Natural killer cell (primary cell): ENCODE measurements at regions not wholly inside any gene's neighbourhood (a gene's known extent, or its start where the extent isn't known, plus 50 kb on each side); places are given as distances from the start of the nearest gene placed in this dataset.

Experiments
- ATAC-seq, 3 donors: fragments of 150-1000 bp in 2 of 3; fragments of 200-7000 bp in 1 of 3; cut with Tn5 transposase; 1 replicate in 1 of 3; 2 replicates in 2 of 3; pipeline ENCODE4 v1.10.0; 2021; ENCODE audit warnings: mild to moderate bottlenecking in 2 of 3, moderate library complexity in 2 of 3
- DNase-seq, 2 donors: peaks; one replicate each; pipeline versions ENCODE4 v3.0.0 to v3.0.0-alpha.2; 2013 to 2021; ENCODE audit warnings: mixed read lengths in 1 of 2
- H3K27ac ChIP-seq: one replicate; pipeline ENCODE4 v1.5.1; 2013; ENCODE audit warnings: mild to moderate bottlenecking, low read length
- H3K27me3 ChIP-seq: one replicate; pipeline ENCODE4 v1.6.1; 2013; ENCODE audit warnings: low read length; ENCODE audit not compliant: control insufficient read depth, insufficient read depth
- H3K36me3 ChIP-seq: one replicate; pipeline ENCODE4 v1.6.1; 2013; ENCODE audit warnings: low read length; ENCODE audit not compliant: control insufficient read depth, insufficient read depth
- H3K4me1 ChIP-seq: one replicate; pipeline ENCODE4 v1.6.1; 2013; ENCODE audit warnings: low read length; ENCODE audit not compliant: control insufficient read depth, insufficient read depth
- H3K4me3 ChIP-seq: one replicate; pipeline ENCODE4 v1.5.1; 2013; ENCODE audit warnings: low read length
- H3K9me3 ChIP-seq: one replicate; pipeline ENCODE4 v1.6.1; 2013; ENCODE audit warnings: low read length; ENCODE audit not compliant: control insufficient read depth, insufficient read depth
- H3K27ac Mint-ChIP-seq, 2 donors: one replicate each; pipeline ENCODE4 v1.8.0; 2022; ENCODE audit warnings: mild to moderate bottlenecking in 2 of 2, mixed read lengths in 2 of 2, moderate library complexity in 1 of 2
- H3K27me3 Mint-ChIP-seq, 2 donors: one replicate each; pipeline ENCODE4 v1.8.0; 2022; ENCODE audit warnings: low read depth in 2 of 2, mixed read lengths in 2 of 2
- H3K36me3 Mint-ChIP-seq: one replicate; pipeline ENCODE4 v1.8.0; 2022; ENCODE audit warnings: mixed read lengths
- H3K4me1 Mint-ChIP-seq, 2 donors: one replicate each; pipeline ENCODE4 v1.8.0; 2022; ENCODE audit warnings: mixed read lengths in 2 of 2
- H3K4me3 Mint-ChIP-seq: one replicate; pipeline ENCODE4 v1.8.0; 2022; ENCODE audit warnings: mild to moderate bottlenecking, moderate library complexity, mixed read lengths
- H3K9me3 Mint-ChIP-seq, 2 donors: one replicate each; pipeline ENCODE4 v1.8.0; 2022; ENCODE audit warnings: mixed read lengths in 2 of 2
- WGBS: methylation state at CpG from one replicate; pipeline ENCODE4 v1.1.7; 2013; ENCODE audit warnings: missing lambda C conversion rate; ENCODE audit not compliant: insufficient coverage; 5-methylcytosine and 5-hydroxymethylcytosine counted together
- intact Hi-C: fragments of 100-400 bp; cut with micrococcal nuclease; formaldehyde crosslinking; loops from one replicate; pipeline ENCODE4 v1.14.2; 2022
- TF ChIP-seq, protein P1 (sequence below): fragments of 200-600 bp; IDR thresholded peaks from one replicate; pipeline ENCODE4 v1.8.0; 2022; ENCODE audit warnings: antibody characterized with exemption

DNA sequence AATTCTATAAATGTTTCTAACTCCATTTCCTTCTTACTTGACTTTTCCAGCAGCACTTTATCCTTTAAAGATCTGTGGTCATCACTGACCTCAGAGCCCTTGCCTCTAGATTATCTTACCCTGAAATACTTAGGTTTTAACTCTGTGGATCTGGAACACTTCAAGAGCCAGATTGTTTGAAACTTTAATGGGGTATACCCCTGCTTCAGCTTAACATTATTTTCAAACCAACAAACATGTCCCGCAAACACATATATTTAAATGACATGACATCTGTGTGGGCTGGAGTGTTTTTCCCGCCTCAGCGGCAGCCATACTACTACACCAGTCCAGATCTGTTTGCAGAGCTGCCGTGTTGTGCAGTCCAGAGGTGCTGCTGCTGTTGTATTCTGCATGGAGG is 252.0 kb upstream of the TPM1 start:
- Histone ChIP-seq H3K9me3 (no peaks in the 10 kb centered on the region), H3K4me3 (no peak overlapping the region), H3K4me1 (no peaks in the 10 kb centered on the region), H3K36me3 (no peaks in the 10 kb centered on the region), H3K27ac (no peak overlapping the region), H3K27me3 (no peaks in the 10 kb centered on the region)
- intact Hi-C loops = no loop called here
- WGBS = 93% methylated on average over 4 of the region's 4 CpGs
- H3K9me3 Mint-ChIP-seq = no peaks in the 10 kb centered on the region
- H3K27me3 Mint-ChIP-seq = peaks cover 5 to 13% of the 10 kb centered on the region in 2 donors
- DNase-seq (no peak), ATAC-seq (no peak)
- no peaks in the 10 kb centered on the region for H3K4me1 Mint-ChIP-seq
- H3K36me3 Mint-ChIP-seq = no peaks in the 10 kb centered on the region
- H3K27ac Mint-ChIP-seq = no peak overlapping the region
- TF ChIP-seq, protein P1, sequence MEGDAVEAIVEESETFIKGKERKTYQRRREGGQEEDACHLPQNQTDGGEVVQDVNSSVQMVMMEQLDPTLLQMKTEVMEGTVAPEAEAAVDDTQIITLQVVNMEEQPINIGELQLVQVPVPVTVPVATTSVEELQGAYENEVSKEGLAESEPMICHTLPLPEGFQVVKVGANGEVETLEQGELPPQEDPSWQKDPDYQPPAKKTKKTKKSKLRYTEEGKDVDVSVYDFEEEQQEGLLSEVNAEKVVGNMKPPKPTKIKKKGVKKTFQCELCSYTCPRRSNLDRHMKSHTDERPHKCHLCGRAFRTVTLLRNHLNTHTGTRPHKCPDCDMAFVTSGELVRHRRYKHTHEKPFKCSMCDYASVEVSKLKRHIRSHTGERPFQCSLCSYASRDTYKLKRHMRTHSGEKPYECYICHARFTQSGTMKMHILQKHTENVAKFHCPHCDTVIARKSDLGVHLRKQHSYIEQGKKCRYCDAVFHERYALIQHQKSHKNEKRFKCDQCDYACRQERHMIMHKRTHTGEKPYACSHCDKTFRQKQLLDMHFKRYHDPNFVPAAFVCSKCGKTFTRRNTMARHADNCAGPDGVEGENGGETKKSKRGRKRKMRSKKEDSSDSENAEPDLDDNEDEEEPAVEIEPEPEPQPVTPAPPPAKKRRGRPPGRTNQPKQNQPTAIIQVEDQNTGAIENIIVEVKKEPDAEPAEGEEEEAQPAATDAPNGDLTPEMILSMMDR = no peak
- H3K4me3 Mint-ChIP-seq = no peak overlapping the region

DNA sequence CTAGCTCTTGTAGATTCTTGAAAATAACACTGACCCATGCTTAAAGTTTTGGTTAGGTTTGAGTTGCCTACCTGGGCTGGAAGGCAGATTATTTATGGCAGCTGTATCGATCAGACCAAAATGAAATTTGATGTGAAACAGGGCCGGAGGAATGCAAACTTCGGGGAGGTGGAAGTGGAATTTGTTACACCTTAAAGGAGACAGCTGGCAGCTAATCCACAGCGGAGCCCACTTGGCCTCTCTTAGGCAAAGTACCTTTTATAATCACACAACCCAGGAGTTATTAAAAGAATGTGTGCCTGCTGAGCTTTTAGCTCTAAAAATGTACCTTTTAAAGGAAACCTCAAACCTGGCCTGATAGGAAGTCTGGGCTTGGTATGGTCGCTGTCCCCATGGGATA is 250.9 kb upstream of the TPM1 start:
- H3K4me1 Mint-ChIP-seq = no peaks in the 10 kb centered on the region
- no peak for ATAC-seq
- Histone ChIP-seq H3K27me3 (no peaks in the 10 kb centered on the region), H3K4me1 (no peaks in the 10 kb centered on the region), H3K27ac (no peak overlapping the region), H3K9me3 (no peaks in the 10 kb centered on the region), H3K4me3 (no peak overlapping the region), H3K36me3 (no peaks in the 10 kb centered on the region)
- H3K27ac Mint-ChIP-seq = no peak overlapping the region
- H3K27me3 Mint-ChIP-seq = peaks cover 5 to 13% of the 10 kb centered on the region in 2 donors
- TF ChIP-seq, protein P1 = no peak
- WGBS = 53% methylated on average over 4 of the region's 5 CpGs
- H3K4me3 Mint-ChIP-seq = no peak overlapping the region
- H3K9me3 Mint-ChIP-seq = no peaks in the 10 kb centered on the region
- intact Hi-C loops = no loop called here
- DNase-seq = no peak
- H3K36me3 Mint-ChIP-seq = no peaks in the 10 kb centered on the region

DNA sequence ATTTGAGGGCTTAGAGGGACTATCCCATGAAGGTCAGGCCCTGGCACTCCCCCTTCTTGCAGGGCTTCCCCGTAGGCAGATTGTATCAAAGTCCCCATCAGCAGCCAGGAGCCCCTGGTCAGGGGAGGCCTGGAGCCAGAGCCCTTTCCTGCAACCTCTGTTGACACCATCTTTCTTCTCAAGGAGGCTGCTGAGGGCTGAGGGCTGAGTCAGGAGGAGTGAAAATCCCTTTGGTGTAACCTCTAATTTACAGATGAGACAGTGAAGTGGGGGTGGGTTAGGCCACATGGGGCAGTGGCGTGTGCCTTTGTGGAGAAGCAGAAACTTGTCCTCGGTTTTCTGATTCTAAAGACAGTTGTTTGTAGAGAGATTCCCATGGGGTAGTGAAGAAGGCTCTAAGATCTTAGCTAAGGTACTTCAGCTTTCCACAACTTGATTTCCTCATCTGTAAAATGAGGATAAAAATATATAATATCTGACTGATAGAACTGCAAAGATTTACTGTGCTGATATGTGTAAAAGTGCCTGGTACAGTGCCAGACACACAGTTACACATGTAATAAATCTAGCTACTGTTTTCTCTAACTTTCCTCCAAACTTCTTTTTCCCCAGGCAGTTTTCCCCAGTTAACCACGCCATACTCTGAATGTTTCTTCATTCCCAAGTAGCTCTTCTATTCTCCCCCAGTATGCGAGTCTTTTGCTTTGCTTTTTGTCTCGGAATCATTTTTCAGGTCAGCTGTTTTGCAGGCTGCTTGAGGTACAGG is 249.4 kb upstream of the TPM1 start:
- Mint-ChIP-seq H3K27ac (no peak overlapping the region), H3K9me3 (no peaks in the 10 kb centered on the region), H3K4me1 (no peaks in the 10 kb centered on the region)

More for the DNA sequence above, 249.4 kb upstream of the TPM1 start:
- no peak overlapping the region for H3K4me3 ChIP-seq
- TF ChIP-seq, protein P1 = no peak
- no peaks in the 10 kb centered on the region for H3K36me3 ChIP-seq
- WGBS = 74% methylated on average over 6 of the region's 6 CpGs
- no peaks in the 10 kb centered on the region for H3K27me3 ChIP-seq
- H3K4me1 ChIP-seq = no peaks in the 10 kb centered on the region
- ATAC-seq (no peak), DNase-seq (no peak)
- intact Hi-C loops = no loop called here
- H3K27ac ChIP-seq = no peak overlapping the region
- H3K27me3 Mint-ChIP-seq = peaks cover 5 to 13% of the 10 kb centered on the region in 2 donors
- H3K9me3 ChIP-seq = no peaks in the 10 kb centered on the region
- H3K4me3 Mint-ChIP-seq = no peak overlapping the region
- H3K36me3 Mint-ChIP-seq = no peaks in the 10 kb centered on the region
